Esophagus squamous epithelium (tissue), 5 donors: ENCODE measurements at regions not wholly inside any gene's neighbourhood (a gene's known extent, or its start where the extent isn't known, plus 50 kb on each side); places are given as distances from the start of the nearest gene placed in this dataset.

Experiments
- DNase-seq: peaks from one replicate; lab custom pipeline; 2025; lab: John Stamatoyannopoulos, UW
- H3K27ac ChIP-seq, 4 donors: fragments of 200-600 bp; sonication (generic); one replicate each; pipeline ENCODE4 v1.5.1; 2016 to 2019; ENCODE audit warnings: mild to moderate bottlenecking in 1 of 4
- H3K27me3 ChIP-seq, 4 donors: fragments of 200-600 bp; sonication (generic); 1 replicate in 3 of 4; 2 replicates in 1 of 4; pipeline versions ENCODE4 v1.5.1 to v1.6.0; 2017 to 2021; ENCODE audit warnings: antibody characterized with exemption in 1 of 4
- H3K36me3 ChIP-seq, 3 donors: fragments of 200-600 bp; sonication (generic); one replicate each; pipeline ENCODE4 v1.5.1; 2016 to 2019
- H3K4me1 ChIP-seq, 3 donors: fragments of 200-600 bp; sonication (generic); one replicate each; pipeline ENCODE4 v1.5.1; 2017 to 2019
- H3K4me3 ChIP-seq, 4 donors: fragments of 200-600 bp; sonication (generic); 1 replicate in 3 of 4; 2 replicates in 1 of 4; pipeline ENCODE4 v1.5.1; 2016 to 2019; ENCODE audit warnings: mild to moderate bottlenecking in 2 of 4, moderate library complexity in 1 of 4
- H3K9me3 ChIP-seq, 3 donors: fragments of 200-600 bp; sonication (generic); one replicate each; pipeline ENCODE4 v1.5.1; 2016 to 2019
- POLR2A ChIP-seq, 4 donors: fragments of 450-650 bp; IDR thresholded peaks; one replicate each; pipeline ENCODE4 v1.6.1; 2017; ENCODE audit warnings: antibody characterized with exemption in 4 of 4, mild to moderate bottlenecking in 4 of 4, moderate library complexity in 3 of 4
- WGBS, 2 donors: methylation state at CpG; one replicate each; pipeline ENCODE4 v1.1.5; 2018; 5-methylcytosine and 5-hydroxymethylcytosine counted together
- intact Hi-C: fragments of 100-400 bp; cut with DNase I; formaldehyde crosslinking; loops from one replicate; pipeline ENCODE4 v1.15.0; 2022
- TF ChIP-seq, protein P1 (sequence below), 6 experiments: fragments of 450-650 bp in 4 of 6; fragments of 200-600 bp in 2 of 6; sonication (generic) in 2 of 6; IDR thresholded peaks; one replicate each; pipeline ENCODE4 v1.5.1; 2016 to 2019; ENCODE audit warnings: antibody characterized with exemption in 6 of 6, mild to moderate bottlenecking in 4 of 6, moderate library complexity in 4 of 6
- donor health status: DM: yes; HTN: yes; CAD: no.

DNA sequence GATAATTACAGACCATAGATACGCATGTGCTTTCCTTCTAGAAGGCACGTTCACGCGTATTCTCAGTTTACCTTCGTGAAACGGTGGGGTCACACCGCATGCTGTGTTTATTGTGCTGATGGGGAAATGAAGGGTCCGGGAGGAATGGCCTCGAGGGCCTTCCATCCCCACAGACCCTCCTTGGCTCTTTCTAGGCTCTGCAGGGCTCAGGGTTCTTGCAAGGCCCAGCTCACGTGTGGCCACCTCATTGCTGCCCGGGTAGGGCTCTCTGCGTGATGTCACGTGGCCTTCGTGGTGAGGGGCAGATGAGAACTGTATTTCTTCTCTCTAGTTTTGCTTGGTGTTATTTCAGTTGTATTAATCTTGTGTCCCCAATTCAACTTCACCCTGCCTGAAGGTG lies 133.5 kb upstream of the ALKAL2 start:
- H3K27ac ChIP-seq: no peak overlapping the region
- intact Hi-C loops: no loop called here

DNA sequence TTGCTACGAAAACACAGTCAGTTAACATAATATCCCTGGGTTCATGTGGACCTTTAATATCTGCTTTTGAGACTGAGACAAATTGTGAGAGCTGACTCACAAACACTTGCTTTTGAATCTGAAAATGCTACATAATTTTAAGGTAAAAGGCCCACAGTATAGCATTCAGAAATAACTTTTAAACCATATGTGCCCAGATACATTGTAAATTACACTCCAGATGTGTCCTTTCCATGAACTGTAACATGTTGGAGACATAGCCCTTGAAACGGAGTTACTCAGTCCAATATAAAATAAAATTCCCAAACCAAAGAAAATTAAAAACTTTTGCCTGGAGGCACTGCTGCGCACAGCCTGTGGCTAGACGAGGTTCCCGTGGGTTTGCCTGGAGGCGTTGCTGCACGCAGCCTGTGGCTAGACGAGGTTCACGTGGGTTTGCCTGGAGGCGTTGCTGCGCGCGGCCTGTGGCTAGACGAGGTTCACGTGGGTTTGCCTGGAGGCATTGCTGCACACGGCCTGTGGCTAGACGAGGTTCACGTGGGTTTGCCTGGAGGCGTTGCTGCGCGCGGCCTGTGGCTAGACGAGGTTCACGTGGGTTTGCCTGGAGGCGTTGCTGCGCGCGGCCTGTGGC lies 131.9 kb upstream of the ALKAL2 start:
- no peak overlapping the region for H3K27ac ChIP-seq
- no peak for DNase-seq

More for the DNA sequence above, 133.5 kb upstream of the ALKAL2 start:
- Histone ChIP-seq H3K36me3 (no peaks in the 10 kb centered on the region), H3K27me3 (peaks cover 0 to 13% (median 0%) of the 10 kb centered on the region in 4 donors), H3K4me3 (no peak overlapping the region), H3K4me1 (no peaks in the 10 kb centered on the region), H3K9me3 (no peaks in the 10 kb centered on the region)
- no peak for TF ChIP-seq POLR2A (IDR thresholded peaks at IDR 0.05)
- TF ChIP-seq, protein P1, sequence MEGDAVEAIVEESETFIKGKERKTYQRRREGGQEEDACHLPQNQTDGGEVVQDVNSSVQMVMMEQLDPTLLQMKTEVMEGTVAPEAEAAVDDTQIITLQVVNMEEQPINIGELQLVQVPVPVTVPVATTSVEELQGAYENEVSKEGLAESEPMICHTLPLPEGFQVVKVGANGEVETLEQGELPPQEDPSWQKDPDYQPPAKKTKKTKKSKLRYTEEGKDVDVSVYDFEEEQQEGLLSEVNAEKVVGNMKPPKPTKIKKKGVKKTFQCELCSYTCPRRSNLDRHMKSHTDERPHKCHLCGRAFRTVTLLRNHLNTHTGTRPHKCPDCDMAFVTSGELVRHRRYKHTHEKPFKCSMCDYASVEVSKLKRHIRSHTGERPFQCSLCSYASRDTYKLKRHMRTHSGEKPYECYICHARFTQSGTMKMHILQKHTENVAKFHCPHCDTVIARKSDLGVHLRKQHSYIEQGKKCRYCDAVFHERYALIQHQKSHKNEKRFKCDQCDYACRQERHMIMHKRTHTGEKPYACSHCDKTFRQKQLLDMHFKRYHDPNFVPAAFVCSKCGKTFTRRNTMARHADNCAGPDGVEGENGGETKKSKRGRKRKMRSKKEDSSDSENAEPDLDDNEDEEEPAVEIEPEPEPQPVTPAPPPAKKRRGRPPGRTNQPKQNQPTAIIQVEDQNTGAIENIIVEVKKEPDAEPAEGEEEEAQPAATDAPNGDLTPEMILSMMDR (IDR thresholded peaks at IDR 0.05): no peak
- no peak for DNase-seq
- 88 to 93% methylated on average over 14 of the region's 14 CpGs for WGBS, 2 donors

DNA sequence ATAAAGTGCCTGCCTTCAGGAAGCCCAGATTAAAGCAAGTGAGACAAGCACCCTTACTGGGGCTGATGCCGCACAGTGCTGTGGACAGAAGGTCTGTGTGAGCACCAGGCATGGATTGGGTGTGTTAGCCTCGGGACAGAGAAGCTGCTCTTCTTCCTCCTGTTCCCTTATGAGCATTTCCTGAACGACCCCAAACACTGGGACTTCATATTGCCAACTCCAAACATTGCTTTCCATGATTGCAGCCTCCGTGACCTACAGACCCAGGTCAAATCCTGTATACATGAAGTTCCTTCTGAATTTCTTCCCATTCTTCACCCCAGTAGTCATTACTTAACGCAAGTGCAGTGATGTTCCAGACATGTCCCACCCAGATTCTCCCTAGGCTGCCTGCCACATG lies 129.8 kb upstream of the ALKAL2 start:
- no peak for DNase-seq

More for the DNA sequence above, 131.9 kb upstream of the ALKAL2 start:
- Histone ChIP-seq H3K9me3 (no peaks in the 10 kb centered on the region), H3K4me3 (no peak overlapping the region), H3K36me3 (no peaks in the 10 kb centered on the region), H3K27me3 (peaks cover 0 to 17% (median 0%) of the 10 kb centered on the region in 4 donors), H3K4me1 (no peaks in the 10 kb centered on the region)
- TF ChIP-seq, protein P1 (IDR thresholded peaks at IDR 0.05): no peak
- no peak for TF ChIP-seq POLR2A (IDR thresholded peaks at IDR 0.05)
- 66 to 90% methylated on average over 14 to 15 of the region's 28 CpGs for WGBS, 2 donors
- intact Hi-C loops: no loop called here

DNA sequence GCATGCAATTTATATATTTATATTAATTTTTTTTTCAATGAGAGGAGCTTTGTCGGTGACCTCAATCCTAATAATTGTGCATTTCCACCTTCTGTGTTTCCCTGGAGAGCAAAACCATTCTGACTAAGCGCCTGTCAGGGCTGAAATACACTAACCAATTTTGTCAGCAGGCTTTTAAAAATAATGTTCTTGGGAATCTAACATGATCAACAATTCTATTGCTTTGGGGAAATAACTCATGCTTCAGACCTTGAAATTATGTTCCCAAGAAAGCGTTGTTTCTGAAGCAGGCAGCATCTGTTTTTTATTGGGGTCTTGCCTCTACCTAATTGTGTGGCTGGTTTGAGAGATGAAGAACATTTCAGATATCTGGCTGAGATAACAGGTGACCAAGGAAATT lies 129.1 kb upstream of the ALKAL2 start:
- DNase-seq: no peak
- intact Hi-C loops: no loop called here
- WGBS, 2 donors: 83 to 91% methylated on average over 3 of the region's 3 CpGs

More for the DNA sequence above, 129.8 kb upstream of the ALKAL2 start:
- Histone ChIP-seq H3K4me3 (no peak overlapping the region), H3K27me3 (peaks cover 0 to 12% (median 0%) of the 10 kb centered on the region in 4 donors), H3K27ac (no peak overlapping the region), H3K4me1 (no peaks in the 10 kb centered on the region), H3K36me3 (no peaks in the 10 kb centered on the region), H3K9me3 (no peaks in the 10 kb centered on the region)
- 65 to 69% methylated on average over 5 of the region's 5 CpGs for WGBS, 2 donors
- TF ChIP-seq POLR2A (IDR thresholded peaks at IDR 0.05): no peak
- TF ChIP-seq, protein P1 (IDR thresholded peaks at IDR 0.05): no peak
- intact Hi-C loops: no loop called here

DNA sequence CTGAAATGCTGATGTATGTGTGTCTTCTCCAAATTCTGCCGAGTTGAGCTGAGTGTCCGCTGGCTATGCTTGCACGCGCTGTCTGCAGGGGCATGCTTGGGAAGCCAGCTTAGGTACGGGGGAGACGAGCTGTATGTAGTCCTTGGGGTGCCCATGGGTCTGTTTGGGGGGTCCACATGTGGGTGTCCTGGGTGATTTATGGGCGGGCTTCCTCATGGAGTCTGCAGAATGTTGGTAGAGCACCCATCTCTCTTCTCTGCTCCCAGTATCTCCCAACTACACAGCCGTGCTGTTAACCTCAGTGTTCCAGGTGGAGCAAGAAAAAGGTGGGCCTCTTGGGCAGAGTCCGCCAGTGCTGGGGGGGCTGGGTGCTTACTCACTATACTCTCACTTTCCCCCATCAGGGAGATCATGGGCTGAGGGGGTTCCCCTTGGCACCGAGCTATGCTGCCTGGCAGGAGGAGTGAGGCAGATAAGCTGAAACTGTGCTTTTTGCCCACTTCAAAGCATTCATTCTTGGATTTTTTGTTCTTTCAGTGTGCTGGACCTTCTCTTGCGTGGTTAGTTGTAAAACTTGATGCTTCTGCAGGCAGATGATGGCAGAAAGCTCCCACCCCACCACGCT lies 128.2 kb upstream of the ALKAL2 start:
- Histone ChIP-seq H3K27me3 (peaks cover 0 to 12% (median 0%) of the 10 kb centered on the region in 4 donors), H3K27ac (no peak overlapping the region), H3K4me3 (no peak overlapping the region), H3K9me3 (no peaks in the 10 kb centered on the region), H3K4me1 (no peaks in the 10 kb centered on the region), H3K36me3 (no peaks in the 10 kb centered on the region)
- no peak for DNase-seq
- TF ChIP-seq, protein P1 (IDR thresholded peaks at IDR 0.05): no peak
- no peak for TF ChIP-seq POLR2A (IDR thresholded peaks at IDR 0.05)
- intact Hi-C loops: no loop called here
- 70 to 76% methylated on average over 9 to 10 of the region's 12 CpGs for WGBS, 2 donors

More for the DNA sequence above, 129.1 kb upstream of the ALKAL2 start:
- no peaks in the 10 kb centered on the region for H3K9me3 ChIP-seq
- no peak overlapping the region for H3K4me3 ChIP-seq
- no peaks in the 10 kb centered on the region for H3K4me1 ChIP-seq
- H3K36me3 ChIP-seq: no peaks in the 10 kb centered on the region
- no peak overlapping the region for H3K27ac ChIP-seq
- H3K27me3 ChIP-seq: peaks cover 0 to 12% (median 0%) of the 10 kb centered on the region in 4 donors
- TF ChIP-seq, protein P1 (IDR thresholded peaks at IDR 0.05): no peak
